HL-60/S4 (cell line): ENCODE measurements at regions not wholly inside any gene's neighbourhood (a gene's known extent, or its start where the extent isn't known, plus 50 kb on each side); places are given as distances from the start of the nearest gene placed in this dataset.

Source experiments
- in situ Hi-C: fragments of 300-500 bp; cut with MboI; formaldehyde crosslinking; loops from 2 replicates; pipeline ENCODE4 v1.14.3; 2022; ENCODE audit warnings: low sequenced_read_pairs

- in situ Hi-C loops = no loop called here
Measured at GRCh38 chr4:180792541-180792940, 1450.7 kb upstream of the TENM3 start.

- in situ Hi-C loops = no loop called here
Measured at GRCh38 chr4:180794333-180794732, 1448.9 kb upstream of the TENM3 start.

GRCh38 chr4:180798036-180798577 is 1445.1 kb upstream of the TENM3 start:
- in situ Hi-C loops = no loop called here

GRCh38 chr4:180799798-180800197 is 1443.4 kb upstream of the TENM3 start:
- in situ Hi-C loops = no loop called here

GRCh38 chr4:180805101-180805500 is 1438.1 kb upstream of the TENM3 start:
- in situ Hi-C loops = no loop called here

- in situ Hi-C loops = no loop called here
Measured at GRCh38 chr4:180808862-180809261, 1434.3 kb upstream of the TENM3 start.

- in situ Hi-C loops = no loop called here
Measured at GRCh38 chr4:180809439-180809838, 1433.8 kb upstream of the TENM3 start.

GRCh38 chr4:180810581-180810980 is 1432.6 kb upstream of the TENM3 start:
- in situ Hi-C loops = no loop called here

- in situ Hi-C loops = no loop called here
Measured at GRCh38 chr4:180811556-180811955, 1431.6 kb upstream of the TENM3 start.

- in situ Hi-C loops = no loop called here
Measured at GRCh38 chr4:180812783-180813182, 1430.4 kb upstream of the TENM3 start.

- in situ Hi-C loops = no loop called here
Measured at GRCh38 chr4:180814875-180815417, 1428.3 kb upstream of the TENM3 start.

GRCh38 chr4:180817529-180817928 is 1425.7 kb upstream of the TENM3 start:
- in situ Hi-C loops = no loop called here

GRCh38 chr4:180823108-180823507 is 1420.1 kb upstream of the TENM3 start:
- in situ Hi-C loops = no loop called here

- in situ Hi-C loops = no loop called here
Measured at GRCh38 chr4:180827232-180828009, 1415.8 kb upstream of the TENM3 start.

GRCh38 chr4:180828455-180829018 is 1414.7 kb upstream of the TENM3 start:
- in situ Hi-C loops = no loop called here

GRCh38 chr4:180832073-180832472 is 1411.1 kb upstream of the TENM3 start:
- in situ Hi-C loops = no loop called here

- in situ Hi-C loops = no loop called here
Measured at GRCh38 chr4:180840142-180840541, 1403.1 kb upstream of the TENM3 start.

- in situ Hi-C loops = no loop called here
Measured at GRCh38 chr4:180850318-180850940, 1392.8 kb upstream of the TENM3 start.

- in situ Hi-C loops = no loop called here
Measured at GRCh38 chr4:180852738-180853137, 1390.5 kb upstream of the TENM3 start.

GRCh38 chr4:180855184-180855583 is 1388.0 kb upstream of the TENM3 start:
- in situ Hi-C loops = no loop called here

GRCh38 chr4:180860089-180860720 is 1383.0 kb upstream of the TENM3 start:
- in situ Hi-C loops = no loop called here
